Endothelial cell of umbilical vein (primary cell): ENCODE measurements at regions not wholly inside any gene's neighbourhood (a gene's known extent, or its start where the extent isn't known, plus 50 kb on each side); places are given as distances from the start of the nearest gene placed in this dataset.

Source experiments
- BruUV-seq: library from RNA; stranded (reverse); fragments of 400-500 nt; replicated peaks from 2 replicates; lab custom pipeline; 2021; lab: Mats Ljungman, UMichigan
- CTCF ChIA-PET: fragments of 300-600, 350-600 bp; sonication (Branson Sonifier 250); formaldehyde crosslinking; loops from one replicate; lab custom pipeline; 2021; ENCODE audit warnings: antibody characterized with exemption, inconsistent platforms; lab: Charles Lee
- POLR2A ChIA-PET: fragments of 300-600, 350-600 bp; sonication (Branson Sonifier 250); formaldehyde crosslinking; loops from one replicate; lab custom pipeline; 2021; ENCODE audit warnings: antibody characterized with exemption, inconsistent platforms; lab: Charles Lee
- DNase-seq: peaks from one replicate; pipeline ENCODE4 v3.0.0-alpha.2; 2011; ENCODE audit warnings: low read depth, low spot score
- FAIRE-seq: peaks from 2 replicates; lab custom pipeline; 2011; peaks lifted over from hg19 to GRCh38; lab: Jason Lieb, UNC
- H2AFZ ChIP-seq: 2 replicates; pipeline ENCODE4 v1.6.0; 2012; ENCODE audit warnings: low read depth, low read length, control low read depth, inconsistent platforms
- H3K27ac ChIP-seq: 2 replicates; pipeline ENCODE4 v1.5.1; 2011; ENCODE audit warnings: low read depth, mild to moderate bottlenecking, control low read depth, low read length, moderate library complexity; ENCODE audit not compliant: insufficient read depth
- H3K27me3 ChIP-seq, 2 experiments: 2 replicates each; pipeline versions ENCODE4 v1.6.0 to v1.6.1; 2011; ENCODE audit warnings: low read length in 2 of 2, mixed read lengths in 1 of 2; ENCODE audit not compliant: control insufficient read depth in 2 of 2, insufficient read depth in 2 of 2
- H3K36me3 ChIP-seq, 2 experiments: 2 replicates in 1 of 2; 3 replicates in 1 of 2; pipeline ENCODE4 v1.5.1; 2011; ENCODE audit warnings: low read length in 2 of 2, mild to moderate bottlenecking in 1 of 2, moderate library complexity in 1 of 2; ENCODE audit not compliant: control insufficient read depth in 2 of 2, insufficient read depth in 2 of 2; ENCODE audit errors: extremely low read depth in 1 of 2
- H3K4me1 ChIP-seq: 3 replicates; pipeline ENCODE4 v1.5.1; 2011; ENCODE audit warnings: mild to moderate bottlenecking, low read length; ENCODE audit not compliant: control insufficient read depth, insufficient read depth; ENCODE audit errors: extremely low read depth
- H3K4me2 ChIP-seq: 2 replicates; pipeline ENCODE4 v1.6.1; 2011; ENCODE audit warnings: low read length, control low read depth, mixed read lengths; ENCODE audit not compliant: insufficient read depth
- H3K4me3 ChIP-seq, 3 experiments: fragments of 200-600 bp in 1 of 3; sonication (generic), shearing (Covaris generic) in 1 of 3; replicated peaks in 1 of 3; 2 replicates each; pipeline ENCODE4 v1.5.1; 2011 to 2016; ENCODE audit warnings: control low read depth in 3 of 3, low read length in 3 of 3, mild to moderate bottlenecking in 2 of 3, inconsistent platforms in 1 of 3, low read depth in 1 of 3, moderate library complexity in 1 of 3; ENCODE audit not compliant: insufficient read depth in 1 of 3
- H3K79me2 ChIP-seq: 2 replicates; pipeline ENCODE4 v1.6.0; 2012; ENCODE audit warnings: low read length, inconsistent platforms; ENCODE audit not compliant: control insufficient read depth, insufficient read depth
- H3K9ac ChIP-seq: replicated peaks from 2 replicates; pipeline ENCODE3; 2011; ENCODE audit warnings: low read length, control low read depth; ENCODE audit not compliant: insufficient read depth; ENCODE audit errors: extremely low read depth
- H3K9me1 ChIP-seq: replicated peaks from 3 replicates; pipeline ENCODE4 v1.6.0; 2011; ENCODE audit warnings: mild to moderate bottlenecking, low read length; ENCODE audit not compliant: control insufficient read depth, insufficient read depth; ENCODE audit errors: extremely low read depth
- H3K9me3 ChIP-seq: replicated peaks from 2 replicates; pipeline ENCODE4 v1.5.1; 2012; ENCODE audit warnings: low read length, inconsistent platforms; ENCODE audit not compliant: control insufficient read depth, insufficient read depth
- H4K20me1 ChIP-seq: replicated peaks from 2 replicates; pipeline ENCODE3; 2011; ENCODE audit warnings: mild to moderate bottlenecking, low read length; ENCODE audit not compliant: control insufficient read depth, insufficient read depth; ENCODE audit errors: extremely low read depth
- EZH2 ChIP-seq: IDR thresholded peaks from 2 replicates; pipeline ENCODE4 v1.6.1; 2012; ENCODE audit warnings: borderline replicate concordance, low read depth, mild to moderate bottlenecking, moderate library complexity, low read length, inconsistent platforms; ENCODE audit not compliant: severe bottlenecking
- FOS ChIP-seq: IDR thresholded peaks from 2 replicates; pipeline ENCODE4 v1.6.1; 2011; ENCODE audit warnings: mild to moderate bottlenecking, low read length, moderate library complexity, borderline replicate concordance; ENCODE audit not compliant: insufficient read depth
- GATA2 ChIP-seq: IDR thresholded peaks from 2 replicates; pipeline ENCODE4 v1.7.0; 2011; ENCODE audit warnings: low read depth, mild to moderate bottlenecking, moderate library complexity, mixed read lengths, low read length; ENCODE audit not compliant: insufficient read length, insufficient read depth
- JUN ChIP-seq: IDR thresholded peaks from 2 replicates; pipeline ENCODE4 v1.6.1; 2011; ENCODE audit warnings: borderline replicate concordance, low read depth; ENCODE audit not compliant: insufficient read length, insufficient read depth
- MYC ChIP-seq: IDR thresholded peaks from one replicate; pipeline ENCODE4 v1.6.1; 2011; ENCODE audit warnings: mild to moderate bottlenecking, low read depth, low read length
- POLR2A ChIP-seq: IDR thresholded peaks from 2 replicates; pipeline ENCODE4 v1.6.1; 2012; ENCODE audit warnings: low read depth, mild to moderate bottlenecking, control low read depth, low read length
- POLR2AphosphoS5 ChIP-seq: IDR thresholded peaks from 2 replicates; pipeline ENCODE4 v1.6.1; 2012; ENCODE audit warnings: low read depth, mild to moderate bottlenecking, control low read depth, low read length, moderate library complexity; ENCODE audit not compliant: insufficient read depth
- dilution Hi-C: fragments of 300-500 bp; cut with MboI; formaldehyde crosslinking; loops from one replicate; pipeline ENCODE4 v1.15.0; 2019; ENCODE audit warnings: low sequenced_read_pairs; ENCODE audit not compliant: extremely low pct_ligation_motif_present
- intact Hi-C: fragments of 100-400 bp; cut with micrococcal nuclease; formaldehyde crosslinking; loops from one replicate; pipeline ENCODE4 v1.10.0; 2022
- TF ChIP-seq, protein P1 (sequence below): IDR thresholded peaks from 2 replicates; pipeline ENCODE4 v1.6.1; 2011; ENCODE audit not compliant: insufficient read depth, insufficient read length
- TF ChIP-seq, protein P2 (sequence below), 2 donors: IDR thresholded peaks; 1 replicate in 1 of 2; 2 replicates in 1 of 2; pipeline ENCODE4 v1.5.1; 2011; ENCODE audit warnings: low read length in 2 of 2, mild to moderate bottlenecking in 2 of 2, moderate library complexity in 2 of 2, control low read depth in 1 of 2, inconsistent platforms in 1 of 2, low read depth in 1 of 2; ENCODE audit not compliant: insufficient read depth in 1 of 2; ENCODE audit errors: extremely low read depth in 1 of 2

DNA sequence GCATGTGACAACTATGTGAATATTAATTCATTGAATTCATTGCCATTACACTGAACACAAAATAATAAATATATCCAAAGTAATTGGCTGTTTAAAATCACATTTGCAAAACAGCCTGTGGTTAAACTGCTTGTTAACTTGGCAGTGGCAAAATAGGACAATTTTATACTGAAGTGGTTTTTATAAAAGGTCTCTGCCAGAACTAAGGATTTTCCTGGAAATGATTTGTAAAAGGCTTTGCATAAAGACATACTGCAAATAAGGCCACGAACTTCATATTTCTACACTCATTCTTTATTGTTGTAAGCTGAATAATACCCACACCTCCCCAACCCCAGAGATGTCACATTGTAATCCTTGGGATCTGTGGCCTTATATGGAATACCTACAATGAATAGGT, 370.3 kb upstream of the RGMB start:
- no peak for FAIRE-seq
- no TSS peak for BruUV-seq
- TF ChIP-seq, protein P1, sequence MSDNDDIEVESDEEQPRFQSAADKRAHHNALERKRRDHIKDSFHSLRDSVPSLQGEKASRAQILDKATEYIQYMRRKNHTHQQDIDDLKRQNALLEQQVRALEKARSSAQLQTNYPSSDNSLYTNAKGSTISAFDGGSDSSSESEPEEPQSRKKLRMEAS = no peak
- TF ChIP-seq MYC = no peak

DNA sequence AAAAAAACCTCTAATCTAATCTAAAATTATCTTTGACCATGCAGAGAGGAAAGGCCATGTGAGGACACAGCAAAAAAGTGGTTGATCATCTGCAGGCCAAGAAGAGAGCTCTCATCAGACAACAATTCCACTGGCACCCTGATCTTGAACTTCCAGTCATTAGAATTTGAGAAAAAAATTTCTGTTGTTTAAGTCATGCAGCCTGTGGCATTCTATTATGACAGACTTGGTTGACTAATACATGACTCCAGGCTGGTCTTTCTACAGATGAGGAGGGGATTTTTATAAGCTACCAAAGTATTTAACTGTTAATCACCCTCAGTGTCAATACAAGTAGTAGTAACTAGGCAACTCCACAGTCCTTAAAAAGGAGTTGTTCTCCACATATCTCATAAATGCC, 358.5 kb upstream of the RGMB start:
- Histone ChIP-seq H3K27ac (no peak overlapping the region), H3K4me2 (no peak overlapping the region), H3K79me2 (no peaks in the 10 kb centered on the region), H3K4me1 (no peaks in the 10 kb centered on the region), H3K9me1 (no peaks in the 10 kb centered on the region), H3K9ac (no peak overlapping the region), H3K36me3 (no peaks in the 10 kb centered on the region), H2AFZ (no peak overlapping the region), H3K27me3 (no peaks in the 10 kb centered on the region), H3K4me3 (no peak overlapping the region), H4K20me1 (no peaks in the 10 kb centered on the region), H3K9me3 (no peaks in the 10 kb centered on the region)
- intact Hi-C loops (no loop called here), dilution Hi-C loops (no loop called here)
- DNase-seq (no peak), FAIRE-seq (no peak)
- CTCF ChIA-PET = no interaction called here
- POLR2A ChIA-PET = no interaction called here
- TF ChIP-seq FOS = no peak
- no peak for TF ChIP-seq MYC
- TF ChIP-seq GATA2 = no peak
- TF ChIP-seq, protein P2, sequence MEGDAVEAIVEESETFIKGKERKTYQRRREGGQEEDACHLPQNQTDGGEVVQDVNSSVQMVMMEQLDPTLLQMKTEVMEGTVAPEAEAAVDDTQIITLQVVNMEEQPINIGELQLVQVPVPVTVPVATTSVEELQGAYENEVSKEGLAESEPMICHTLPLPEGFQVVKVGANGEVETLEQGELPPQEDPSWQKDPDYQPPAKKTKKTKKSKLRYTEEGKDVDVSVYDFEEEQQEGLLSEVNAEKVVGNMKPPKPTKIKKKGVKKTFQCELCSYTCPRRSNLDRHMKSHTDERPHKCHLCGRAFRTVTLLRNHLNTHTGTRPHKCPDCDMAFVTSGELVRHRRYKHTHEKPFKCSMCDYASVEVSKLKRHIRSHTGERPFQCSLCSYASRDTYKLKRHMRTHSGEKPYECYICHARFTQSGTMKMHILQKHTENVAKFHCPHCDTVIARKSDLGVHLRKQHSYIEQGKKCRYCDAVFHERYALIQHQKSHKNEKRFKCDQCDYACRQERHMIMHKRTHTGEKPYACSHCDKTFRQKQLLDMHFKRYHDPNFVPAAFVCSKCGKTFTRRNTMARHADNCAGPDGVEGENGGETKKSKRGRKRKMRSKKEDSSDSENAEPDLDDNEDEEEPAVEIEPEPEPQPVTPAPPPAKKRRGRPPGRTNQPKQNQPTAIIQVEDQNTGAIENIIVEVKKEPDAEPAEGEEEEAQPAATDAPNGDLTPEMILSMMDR (IDR thresholded peaks at IDR 0.05; ENCODE audit: extremely low read depth in 1 of 2, insufficient read depth in 1 of 2, low read depth in 1 of 2, low read length in 2 of 2) = no peak
- TF ChIP-seq EZH2 = no peak
- no peak for TF ChIP-seq POLR2AphosphoS5
- no peak for TF ChIP-seq JUN
- TF ChIP-seq, protein P1 = no peak
- no peak for TF ChIP-seq POLR2A
- no TSS peak for BruUV-seq

More for the DNA sequence above, 370.3 kb upstream of the RGMB start:
- dilution Hi-C loops (no loop called here), intact Hi-C loops (no loop called here)
- Histone ChIP-seq H3K9ac (no peak overlapping the region), H3K27me3 (no peaks in the 10 kb centered on the region), H3K9me3 (no peaks in the 10 kb centered on the region), H2AFZ (no peak overlapping the region), H3K4me2 (no peak overlapping the region), H3K4me1 (no peaks in the 10 kb centered on the region), H3K4me3 (no peak overlapping the region), H3K9me1 (no peaks in the 10 kb centered on the region), H3K36me3 (no peaks in the 10 kb centered on the region), H4K20me1 (no peaks in the 10 kb centered on the region), H3K27ac (no peak overlapping the region), H3K79me2 (no peaks in the 10 kb centered on the region)
- CTCF ChIA-PET = no interaction called here
- POLR2A ChIA-PET = no interaction called here
- DNase-seq = no peak
